ENCODE measurements at regions not wholly inside any gene's neighbourhood (a gene's known extent, or its start where the extent isn't known, plus 50 kb on each side); places are given as distances from the start of the nearest gene placed in this dataset.
"Not testable (repeated sequence)": the region's sequence is repeated elsewhere in the genome, so short reads cannot be mapped to it uniquely, and the experiment has no call there.

GRCh38 chr6:67914419-67914818, 720.7 kb upstream of the ADGRB3 start:
- Mint-ChIP-seq H3K27ac (no peak overlapping the region), H3K36me3 (ENCODE audit: low read depth) (no peaks in the 10 kb centered on the region), H3K4me3 (no peak overlapping the region), H3K27me3 (ENCODE audit: low read depth, poor library complexity) (no peaks in the 10 kb centered on the region), H3K9me3 (no peaks in the 10 kb centered on the region), H3K4me1 (no peaks in the 10 kb centered on the region)
- no peak for TF ChIP-seq CTCF (IDR thresholded peaks at IDR 0.05)
- DNase-seq, result no peak

DNA sequence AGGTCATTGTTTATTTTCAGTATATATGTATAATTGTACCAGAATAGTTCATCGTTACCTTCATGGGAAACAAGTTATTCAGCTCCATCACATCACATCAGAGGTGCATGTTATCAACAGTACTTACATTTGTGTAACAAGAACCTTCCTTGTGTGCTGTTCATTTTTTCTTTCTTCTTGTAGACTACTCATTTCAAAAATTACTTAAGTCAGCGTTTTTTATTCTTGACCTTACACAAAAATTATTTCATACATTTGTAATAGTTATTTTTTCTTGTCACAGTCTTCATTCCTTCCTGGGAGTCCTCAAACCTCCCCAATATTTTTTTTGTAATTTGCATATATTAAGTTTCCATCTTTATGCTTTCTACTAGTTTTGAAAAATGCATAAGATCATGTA, 725.7 kb upstream of the ADGRB3 start:
- H3K4me3 Mint-ChIP-seq, result no peak overlapping the region
- H3K4me1 Mint-ChIP-seq, result no peaks in the 10 kb centered on the region
- no peak for TF ChIP-seq CTCF (IDR thresholded peaks at IDR 0.05)
- H3K9me3 Mint-ChIP-seq, result peaks cover under 1% of the 10 kb centered on the region
- no peak overlapping the region for H3K27ac Mint-ChIP-seq
- DNase-seq, result no peak
- H3K36me3 Mint-ChIP-seq (ENCODE audit: low read depth), result no peaks in the 10 kb centered on the region
- no peaks in the 10 kb centered on the region for H3K27me3 Mint-ChIP-seq (ENCODE audit: low read depth, poor library complexity)

DNA sequence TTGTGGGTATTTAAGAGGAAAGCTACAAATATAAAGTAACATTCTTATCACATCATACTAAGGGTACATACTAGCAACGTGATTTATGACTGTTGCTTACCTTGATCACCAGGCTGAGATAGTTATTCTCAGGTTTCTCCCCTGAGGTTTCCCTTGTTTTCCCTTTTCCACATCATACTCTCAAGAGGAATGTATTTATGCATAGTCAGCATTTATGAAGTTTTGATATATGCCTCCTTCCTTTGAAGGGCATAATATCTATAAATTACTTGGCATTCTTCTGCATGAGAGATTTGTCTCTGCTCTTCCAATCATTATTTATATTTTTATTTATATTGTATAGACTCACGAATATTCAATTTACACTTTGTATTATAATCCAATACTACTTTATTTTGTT, 726.7 kb upstream of the ADGRB3 start:
- no peak for DNase-seq
- Mint-ChIP-seq H3K36me3 (ENCODE audit: low read depth) (no peaks in the 10 kb centered on the region), H3K27ac (no peak overlapping the region), H3K4me3 (no peak overlapping the region), H3K9me3 (peaks cover 4% of the 10 kb centered on the region), H3K27me3 (ENCODE audit: low read depth, poor library complexity) (no peaks in the 10 kb centered on the region), H3K4me1 (no peaks in the 10 kb centered on the region)
- TF ChIP-seq CTCF (IDR thresholded peaks at IDR 0.05), result no peak

DNA sequence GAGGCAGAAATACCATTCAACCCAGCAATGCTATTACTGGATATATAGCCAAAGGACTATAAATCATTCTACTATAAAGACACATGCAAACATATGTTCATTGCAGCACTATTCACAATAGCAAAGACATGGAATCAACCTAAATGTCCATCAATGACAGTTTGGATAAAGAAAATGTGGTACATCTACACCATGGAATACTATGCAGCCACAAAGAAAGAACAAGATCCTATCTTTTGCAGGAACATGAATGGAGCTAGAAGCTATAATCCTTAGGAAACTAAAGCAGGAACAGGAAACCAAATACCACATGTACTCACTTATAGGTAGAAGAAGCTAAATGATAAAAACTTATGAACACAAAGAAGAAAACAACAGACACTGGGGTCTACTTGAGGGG, 730.3 kb upstream of the ADGRB3 start:
- not testable (repeated sequence) for H3K27me3 Mint-ChIP-seq (ENCODE audit: low read depth, poor library complexity); H3K4me1 Mint-ChIP-seq; H3K36me3 Mint-ChIP-seq (ENCODE audit: low read depth); DNase-seq; H3K4me3 Mint-ChIP-seq; H3K27ac Mint-ChIP-seq
- peaks cover 14% of the 10 kb centered on the region for H3K9me3 Mint-ChIP-seq

DNA sequence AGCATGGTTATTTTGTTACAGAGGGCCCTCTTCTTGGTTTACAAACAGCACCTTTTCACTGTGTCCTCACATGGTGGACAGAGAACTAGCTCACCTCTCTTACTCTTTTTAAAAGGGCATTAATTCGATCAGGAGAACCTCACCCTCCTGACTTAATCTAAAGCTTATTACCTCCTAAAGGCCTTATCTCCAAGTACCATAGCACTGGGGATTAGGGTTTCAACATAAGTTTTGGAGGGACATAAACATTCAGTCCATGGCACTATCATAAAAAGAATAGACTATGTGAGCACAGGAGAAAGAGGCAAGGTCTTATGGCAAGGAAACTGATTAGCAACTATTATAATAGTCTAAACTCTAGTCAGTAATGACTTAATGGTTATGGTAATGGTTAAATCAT, 736.2 kb upstream of the ADGRB3 start:
- Mint-ChIP-seq H3K36me3 (ENCODE audit: low read depth) (peaks cover 4% of the 10 kb centered on the region), H3K4me3 (no peak overlapping the region), H3K4me1 (no peaks in the 10 kb centered on the region), H3K9me3 (peaks cover 10% of the 10 kb centered on the region), H3K27ac (no peak overlapping the region), H3K27me3 (ENCODE audit: low read depth, poor library complexity) (no peaks in the 10 kb centered on the region)
- no peak for DNase-seq
- TF ChIP-seq CTCF (IDR thresholded peaks at IDR 0.05), result no peak

- H3K4me1 Mint-ChIP-seq, result no peaks in the 10 kb centered on the region
- H3K27ac Mint-ChIP-seq, result no peak overlapping the region
- peaks cover 10% of the 10 kb centered on the region for H3K9me3 Mint-ChIP-seq
- H3K4me3 Mint-ChIP-seq, result no peak overlapping the region
- no peak for TF ChIP-seq CTCF (IDR thresholded peaks at IDR 0.05)
- no peaks in the 10 kb centered on the region for H3K27me3 Mint-ChIP-seq (ENCODE audit: low read depth, poor library complexity)
- peaks cover 4% of the 10 kb centered on the region for H3K36me3 Mint-ChIP-seq (ENCODE audit: low read depth)
- DNase-seq, result no peak
Observed at GRCh38 chr6:67897998-67898607, 737.0 kb upstream of the ADGRB3 start.
